SK-N-SH (cell line): ENCODE measurements at regions not wholly inside any gene's neighbourhood (a gene's known extent, or its start where the extent isn't known, plus 50 kb on each side); places are given as distances from the start of the nearest gene placed in this dataset.

Source experiments
- CTCF ChIA-PET: fragments of 300-600, 350-600 bp; formaldehyde crosslinking; extraction: SDS; loops from one replicate; lab custom pipeline; 2021; lab: Yijun Ruan, JAX
- POLR2A ChIA-PET: fragments of 350-600 bp; sonication (Branson Sonifier 250); formaldehyde crosslinking; extraction: SDS; loops from one replicate; lab custom pipeline; 2020; ENCODE audit warnings: antibody characterized with exemption, inconsistent platforms; lab: Yijun Ruan, JAX
- DNase-seq: peaks from one replicate; pipeline ENCODE4 v3.0.0; 2012
- H2AFZ ChIP-seq: fragments of 200-600 bp; sonication (generic); 2 replicates; pipeline ENCODE4 v1.8.1; 2016; ENCODE audit warnings: antibody characterized with exemption, mild to moderate bottlenecking, low read depth
- H3F3A ChIP-seq: fragments of 200-600 bp; sonication (generic); replicated peaks from 2 replicates; pipeline ENCODE3; 2016; ENCODE audit warnings: antibody characterized with exemption, mild to moderate bottlenecking; ENCODE audit not compliant: insufficient read depth
- H3K27ac ChIP-seq, 2 experiments: fragments of 200-500 bp in 1 of 2; fragments of 200-600 bp in 1 of 2; sonication (Bioruptor generic) in 1 of 2; sonication (generic), shearing (Covaris generic) in 1 of 2; 2 replicates each; pipeline versions ENCODE4 v1.5.1 to v1.6.1; 2014 to 2016; ENCODE audit warnings: low read depth in 2 of 2, inconsistent platforms in 1 of 2, low read length in 1 of 2, mild to moderate bottlenecking in 1 of 2, mixed read lengths in 1 of 2
- H3K27me3 ChIP-seq: fragments of 200-600 bp; sonication (generic), shearing (Covaris generic); 2 replicates; pipeline ENCODE4 v1.6.1; 2016; ENCODE audit warnings: mixed run types; ENCODE audit not compliant: insufficient read depth
- H3K36me3 ChIP-seq, 2 experiments: fragments of 200-500 bp in 1 of 2; fragments of 200-600 bp in 1 of 2; sonication (Bioruptor generic) in 1 of 2; sonication (generic) in 1 of 2; replicated peaks in 1 of 2; 2 replicates each; pipeline versions ENCODE3 to v1.5.1; 2014 to 2016; ENCODE audit warnings: low read length in 1 of 2, mild to moderate bottlenecking in 1 of 2; ENCODE audit not compliant: insufficient read depth in 2 of 2, control insufficient read depth in 1 of 2
- H3K4me1 ChIP-seq, 2 experiments: fragments of 200-500 bp in 1 of 2; fragments of 200-600 bp in 1 of 2; sonication (Bioruptor generic) in 1 of 2; sonication (generic), shearing (Covaris generic) in 1 of 2; 2 replicates each; pipeline versions ENCODE4 v1.5.1 to v1.6.1; 2014 to 2016; ENCODE audit warnings: low read depth in 1 of 2, low read length in 1 of 2, mixed run types in 1 of 2; ENCODE audit not compliant: insufficient read depth in 2 of 2, control insufficient read depth in 1 of 2
- H3K4me2 ChIP-seq: fragments of 200-600 bp; sonication (generic), shearing (Covaris generic); 2 replicates; pipeline ENCODE4 v1.6.1; 2017; ENCODE audit warnings: mixed run types
- H3K4me3 ChIP-seq, 2 experiments: fragments of 200-500 bp in 1 of 2; fragments of 200-600 bp in 1 of 2; sonication (Bioruptor generic) in 1 of 2; sonication (generic), shearing (Covaris generic) in 1 of 2; 2 replicates each; pipeline versions ENCODE4 v1.5.1 to v1.8.1; 2014 to 2016; ENCODE audit warnings: low read depth in 2 of 2, inconsistent platforms in 1 of 2, low read length in 1 of 2, mild to moderate bottlenecking in 1 of 2, mixed read lengths in 1 of 2, moderate library complexity in 1 of 2
- H3K79me2 ChIP-seq: fragments of 200-600 bp; sonication (generic); 2 replicates; pipeline ENCODE4 v1.8.1; 2017; ENCODE audit warnings: mild to moderate bottlenecking; ENCODE audit not compliant: insufficient read depth
- H3K9ac ChIP-seq: fragments of 200-600 bp; sonication (generic); 2 replicates; pipeline ENCODE4 v1.6.1; 2017; ENCODE audit warnings: mixed run types
- H3K9me2 ChIP-seq: fragments of 200-600 bp; sonication (generic); 2 replicates; pipeline ENCODE4 v1.6.1; 2017; ENCODE audit warnings: mixed run types
- H3K9me3 ChIP-seq: fragments of 200-600 bp; sonication (generic); 2 replicates; pipeline ENCODE4 v1.6.1; 2017; ENCODE audit warnings: mixed run types, mild to moderate bottlenecking, moderate library complexity
- H4K20me1 ChIP-seq: fragments of 200-600 bp; sonication (generic); 2 replicates; pipeline ENCODE4 v1.6.1; 2017; ENCODE audit warnings: mild to moderate bottlenecking, mixed run types; ENCODE audit not compliant: insufficient read depth
- CHD2 ChIP-seq: fragments of 150-350 bp; IDR thresholded peaks from 2 replicates; pipeline ENCODE4 v1.6.1; 2018; ENCODE audit warnings: low read length; ENCODE audit not compliant: partially characterized antibody
- ELF1 ChIP-seq: IDR thresholded peaks from 2 replicates; pipeline ENCODE4 v1.4.0; 2012
- EP300 ChIP-seq, 2 experiments: IDR thresholded peaks; 2 replicates each; pipeline versions ENCODE4 v1.4.0 to v1.6.1; 2012; ENCODE audit warnings: borderline replicate concordance in 1 of 2, low read depth in 1 of 2, low read length in 1 of 2
- FOSL2 ChIP-seq: IDR thresholded peaks from 2 replicates; pipeline ENCODE4 v1.4.0; 2012; ENCODE audit warnings: low read depth, mild to moderate bottlenecking, moderate library complexity, borderline replicate concordance
- FOXJ3 ChIP-seq: sonication (generic); formaldehyde crosslinking; IDR thresholded peaks from 2 replicates; pipeline ENCODE4 v1.5.1; 2020; ENCODE audit warnings: mild to moderate bottlenecking, missing genetic modification reagents
- FOXM1 ChIP-seq: IDR thresholded peaks from 2 replicates; pipeline ENCODE4 v1.4.0; 2012; ENCODE audit warnings: low read depth, mild to moderate bottlenecking
- GABPA ChIP-seq: IDR thresholded peaks from 2 replicates; pipeline ENCODE4 v1.4.0; 2012; ENCODE audit warnings: low read depth, mild to moderate bottlenecking
- GATA2 ChIP-seq: sonication (generic); formaldehyde crosslinking; IDR thresholded peaks from 2 replicates; pipeline ENCODE4 v1.5.0; 2020; ENCODE audit warnings: mild to moderate bottlenecking, missing genetic modification reagents
- JUND ChIP-seq: IDR thresholded peaks from 2 replicates; pipeline ENCODE4 v1.4.0; 2012
- MEF2A ChIP-seq: IDR thresholded peaks from 2 replicates; pipeline ENCODE4 v1.4.0; 2012; ENCODE audit warnings: low read depth, borderline replicate concordance
- MXI1 ChIP-seq: IDR thresholded peaks from 2 replicates; pipeline ENCODE4 v1.6.1; 2012; ENCODE audit warnings: mild to moderate bottlenecking, low read depth, low read length, improper control_type of control experiment
- NFIC ChIP-seq: IDR thresholded peaks from 2 replicates; pipeline ENCODE4 v1.4.0; 2012; ENCODE audit warnings: borderline replicate concordance
- POLR2AphosphoS5 ChIP-seq: IDR thresholded peaks from 2 replicates; pipeline ENCODE4 v1.6.1; 2012; ENCODE audit warnings: low read depth, low read length
- RCOR1 ChIP-seq: fragments of 150-350 bp; IDR thresholded peaks from 2 replicates; pipeline ENCODE4 v1.6.1; 2017; ENCODE audit warnings: antibody characterized with exemption, low read length
- RFX5 ChIP-seq: IDR thresholded peaks from 2 replicates; pipeline ENCODE4 v1.6.1; 2012; ENCODE audit warnings: mild to moderate bottlenecking, improper control_type of control experiment, low read length
- RXRA ChIP-seq: IDR thresholded peaks from 2 replicates; pipeline ENCODE4 v1.4.0; 2012; ENCODE audit warnings: low read depth, mild to moderate bottlenecking, borderline replicate concordance
- TAF1 ChIP-seq: IDR thresholded peaks from 2 replicates; pipeline ENCODE4 v1.6.1; 2012; ENCODE audit warnings: low read depth, mild to moderate bottlenecking, low read length, moderate library complexity, borderline replicate concordance
- TCF12 ChIP-seq: IDR thresholded peaks from 2 replicates; pipeline ENCODE4 v1.4.0; 2012
- TEAD4 ChIP-seq: IDR thresholded peaks from 2 replicates; pipeline ENCODE4 v1.4.0; 2012; ENCODE audit warnings: mild to moderate bottlenecking, borderline replicate concordance; ENCODE audit not compliant: insufficient read depth
- YY1 ChIP-seq: IDR thresholded peaks from 2 replicates; pipeline ENCODE4 v1.4.0; 2012; ENCODE audit warnings: low read depth, mild to moderate bottlenecking
- WGBS: methylation state at CpG from one replicate; pipeline ENCODE4 v1.1.6; 2017; ENCODE audit warnings: low lambda C conversion rate; 5-methylcytosine and 5-hydroxymethylcytosine counted together
- TF ChIP-seq, protein P1 (sequence below): fragments of 150-350 bp; IDR thresholded peaks from 2 replicates; pipeline ENCODE4 v1.6.1; 2017; ENCODE audit warnings: antibody characterized with exemption, low read length, low read depth, borderline replicate concordance
- TF ChIP-seq, protein P2 (sequence below): IDR thresholded peaks from 2 replicates; pipeline ENCODE4; 2012

DNA sequence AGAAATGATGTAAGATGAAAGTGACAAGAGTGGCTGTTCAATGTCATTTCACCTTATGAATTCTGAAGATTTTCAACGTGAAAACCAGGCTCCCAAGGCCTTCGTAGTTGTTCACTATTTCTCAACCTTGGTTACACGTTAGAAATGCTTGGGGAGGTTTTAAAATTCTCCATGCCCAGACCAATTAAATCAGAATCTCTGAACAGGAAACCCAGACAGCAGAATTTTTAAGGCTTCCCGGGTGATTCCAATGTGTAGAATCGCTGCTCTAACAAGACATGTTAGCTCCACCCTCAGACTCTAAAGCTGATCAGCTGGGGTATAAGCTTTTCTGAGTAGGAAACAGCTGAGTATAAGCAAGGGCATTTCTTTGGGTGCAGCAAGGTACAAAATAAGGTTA, 160.4 kb upstream of the TET2 start:
- no peak overlapping the region for H3K4me2 ChIP-seq
- CTCF ChIA-PET: no interaction called here
- no peaks in the 10 kb centered on the region for H3K4me1 ChIP-seq
- 19% methylated on average over 5 of the region's 5 CpGs for WGBS
- no peak overlapping the region for H3K9ac ChIP-seq
- POLR2A ChIA-PET: no interaction called here
- DNase-seq: no peak
- no peak overlapping the region for H2AFZ ChIP-seq
- H3K36me3 ChIP-seq: no peaks in the 10 kb centered on the region
- H3K27ac ChIP-seq: no peak overlapping the region
- H3F3A ChIP-seq: no peaks in the 10 kb centered on the region
- TF ChIP-seq ELF1 (no peak), GABPA (no peak), RFX5 (no peak), MXI1 (no peak), RXRA (no peak), CHD2 (no peak), FOSL2 (no peak), FOXJ3 (CRISPR knock-in tag) (no peak), EP300 (IDR thresholded peaks at IDR 0.05; ENCODE audit: borderline replicate concordance in 1 of 2, low read depth in 1 of 2, low read length in 1 of 2) (no peak), GATA2 (CRISPR knock-in tag) (no peak), YY1 (no peak), RCOR1 (no peak), POLR2AphosphoS5 (no peak), FOXM1 (no peak), TEAD4 (no peak), TAF1 (no peak), MEF2A (no peak)
- TF ChIP-seq, protein P1, sequence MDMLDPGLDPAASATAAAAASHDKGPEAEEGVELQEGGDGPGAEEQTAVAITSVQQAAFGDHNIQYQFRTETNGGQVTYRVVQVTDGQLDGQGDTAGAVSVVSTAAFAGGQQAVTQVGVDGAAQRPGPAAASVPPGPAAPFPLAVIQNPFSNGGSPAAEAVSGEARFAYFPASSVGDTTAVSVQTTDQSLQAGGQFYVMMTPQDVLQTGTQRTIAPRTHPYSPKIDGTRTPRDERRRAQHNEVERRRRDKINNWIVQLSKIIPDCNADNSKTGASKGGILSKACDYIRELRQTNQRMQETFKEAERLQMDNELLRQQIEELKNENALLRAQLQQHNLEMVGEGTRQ: no peak
- no peaks in the 10 kb centered on the region for H3K27me3 ChIP-seq
- H3K9me3 ChIP-seq: no peaks in the 10 kb centered on the region
- no peaks in the 10 kb centered on the region for H4K20me1 ChIP-seq
- H3K9me2 ChIP-seq: no peaks in the 10 kb centered on the region
- H3K4me3 ChIP-seq: no peak overlapping the region
- no peaks in the 10 kb centered on the region for H3K79me2 ChIP-seq

DNA sequence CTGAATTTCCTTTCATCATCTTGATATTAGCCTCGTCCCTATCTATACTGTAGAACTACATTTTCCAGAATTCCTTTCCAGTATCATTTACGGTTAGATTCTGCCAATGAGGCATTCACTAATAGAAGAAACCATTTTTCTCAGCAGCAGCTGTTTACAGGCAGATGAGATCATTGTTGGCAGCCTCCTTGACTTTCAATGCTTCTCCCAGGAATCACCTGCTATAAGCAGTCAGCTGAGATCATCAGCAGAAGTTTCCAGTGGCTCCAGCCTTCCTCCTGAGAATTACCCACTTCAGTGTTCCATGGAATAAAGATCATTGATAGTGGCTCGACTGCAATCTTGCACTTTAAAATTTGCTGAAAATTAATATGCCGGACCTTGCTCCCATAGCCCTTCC, 157.3 kb upstream of the TET2 start:
- Histone ChIP-seq H3K9me2 (no peaks in the 10 kb centered on the region), H3K27me3 (no peaks in the 10 kb centered on the region), H3K27ac (no peak overlapping the region), H4K20me1 (no peaks in the 10 kb centered on the region), H3K9ac (no peak overlapping the region), H3K36me3 (no peaks in the 10 kb centered on the region), H3K4me1 (no peaks in the 10 kb centered on the region), H3K4me3 (no peak overlapping the region), H3K79me2 (no peaks in the 10 kb centered on the region), H3K9me3 (no peaks in the 10 kb centered on the region), H3K4me2 (no peak overlapping the region), H3F3A (no peaks in the 10 kb centered on the region), H2AFZ (no peak overlapping the region)
- WGBS: 16% methylated on average over 4 of the region's 4 CpGs
- no peak for DNase-seq
- ChIA-PET CTCF (no interaction called here), POLR2A (no interaction called here)
- TF ChIP-seq, protein P1: no peak
- TF ChIP-seq NFIC (peak; percentile 32), JUND (no peak), MEF2A (no peak), CHD2 (no peak), FOXM1 (no peak), RCOR1 (no peak), ELF1 (no peak), FOSL2 (no peak), RXRA (no peak), TCF12 (peak; percentile 27; the same call in 1 of the 2 replicates)
- TF ChIP-seq, protein P2, sequence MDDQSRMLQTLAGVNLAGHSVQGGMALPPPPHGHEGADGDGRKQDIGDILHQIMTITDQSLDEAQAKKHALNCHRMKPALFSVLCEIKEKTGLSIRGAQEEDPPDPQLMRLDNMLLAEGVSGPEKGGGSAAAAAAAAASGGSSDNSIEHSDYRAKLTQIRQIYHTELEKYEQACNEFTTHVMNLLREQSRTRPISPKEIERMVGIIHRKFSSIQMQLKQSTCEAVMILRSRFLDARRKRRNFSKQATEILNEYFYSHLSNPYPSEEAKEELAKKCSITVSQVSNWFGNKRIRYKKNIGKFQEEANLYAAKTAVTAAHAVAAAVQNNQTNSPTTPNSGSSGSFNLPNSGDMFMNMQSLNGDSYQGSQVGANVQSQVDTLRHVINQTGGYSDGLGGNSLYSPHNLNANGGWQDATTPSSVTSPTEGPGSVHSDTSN: 0 out of 2 replicates have a peak, but pooled peaks have one; percentile 15
